NCI-H226 (cell line): ENCODE measurements at regions not wholly inside any gene's neighbourhood (a gene's known extent, or its start where the extent isn't known, plus 50 kb on each side); places are given as distances from the start of the nearest gene placed in this dataset.

Experiments used
- DNase-seq: peaks from one replicate; pipeline ENCODE4 v3.0.0-alpha.2; 2015

- no peak for DNase-seq
Observed at GRCh38 chr2:41705634-41706033, 342.2 kb upstream of the PKDCC start.

- no peak for DNase-seq
Observed at GRCh38 chr2:41706286-41706685, 341.5 kb upstream of the PKDCC start.

GRCh38 chr2:41707790-41708451 is 339.9 kb upstream of the PKDCC start:
- no peak for DNase-seq

GRCh38 chr2:41709702-41710599 is 337.9 kb upstream of the PKDCC start:
- DNase-seq = peak; percentile 64

- peak; percentile 65 for DNase-seq
Observed at GRCh38 chr2:41710944-41711343, 336.9 kb upstream of the PKDCC start.

GRCh38 chr2:41711736-41712135 is 336.1 kb upstream of the PKDCC start:
- no peak for DNase-seq

- DNase-seq = no peak
Observed at GRCh38 chr2:41716497-41716896, 331.3 kb upstream of the PKDCC start.

- DNase-seq = no peak
Observed at GRCh38 chr2:41717839-41718238, 330.0 kb upstream of the PKDCC start.

- no peak for DNase-seq
Observed at GRCh38 chr2:41718705-41719104, 329.1 kb upstream of the PKDCC start.

- no peak for DNase-seq
Observed at GRCh38 chr2:41719756-41720155, 328.1 kb upstream of the PKDCC start.

- DNase-seq = no peak
Observed at GRCh38 chr2:41720331-41721251, 327.2 kb upstream of the PKDCC start.

GRCh38 chr2:41722668-41723369 is 325.0 kb upstream of the PKDCC start:
- DNase-seq = no peak

GRCh38 chr2:41723526-41723925 is 324.3 kb upstream of the PKDCC start:
- no peak for DNase-seq

- no peak for DNase-seq
Observed at GRCh38 chr2:41724465-41724864, 323.4 kb upstream of the PKDCC start.

- DNase-seq = no peak
Observed at GRCh38 chr2:41725901-41726300, 321.9 kb upstream of the PKDCC start.

GRCh38 chr2:41726364-41726763 is 321.5 kb upstream of the PKDCC start:
- no peak for DNase-seq

- no peak for DNase-seq
Observed at GRCh38 chr2:41727152-41727551, 320.7 kb upstream of the PKDCC start.

GRCh38 chr2:41727711-41728110 is 320.1 kb upstream of the PKDCC start:
- no peak for DNase-seq

GRCh38 chr2:41728788-41729338 is 319.0 kb upstream of the PKDCC start:
- no peak for DNase-seq

GRCh38 chr2:41729800-41730364 is 317.9 kb upstream of the PKDCC start:
- DNase-seq = no peak

GRCh38 chr2:41735006-41735405 is 312.8 kb upstream of the PKDCC start:
- DNase-seq = no peak

- no peak for DNase-seq
Observed at GRCh38 chr2:41735476-41735875, 312.3 kb upstream of the PKDCC start.
